Neural progenitor cell (in vitro differentiated cells): ENCODE measurements at regions not wholly inside any gene's neighbourhood (a gene's known extent, or its start where the extent isn't known, plus 50 kb on each side); places are given as distances from the start of the nearest gene placed in this dataset.

Experiments
- DNase-seq: peaks from one replicate; pipeline ENCODE4 v3.0.0-alpha.2; 2016; ENCODE audit warnings: low spot score
- H2AFZ ChIP-seq: fragments of 200-600 bp; sonication (generic); replicated peaks from 2 replicates; pipeline ENCODE4 v1.6.1; 2016; ENCODE audit warnings: antibody characterized with exemption
- H3F3A ChIP-seq: fragments of 200-600 bp; sonication (generic); 2 replicates; pipeline ENCODE4 v1.6.1; 2016; ENCODE audit warnings: antibody characterized with exemption, low read depth
- H3K27ac ChIP-seq: fragments of 200-600 bp; sonication (generic); 2 replicates; pipeline ENCODE4 v1.5.1; 2016; ENCODE audit warnings: mild to moderate bottlenecking
- H3K27me3 ChIP-seq: fragments of 200-600 bp; sonication (generic); 2 replicates; pipeline ENCODE4 v1.6.1; 2016; ENCODE audit warnings: mild to moderate bottlenecking, moderate library complexity
- H3K36me3 ChIP-seq: fragments of 200-600 bp; sonication (generic); 2 replicates; pipeline ENCODE4 v1.5.1; 2016
- H3K4me1 ChIP-seq: fragments of 200-600 bp; sonication (generic); 2 replicates; pipeline ENCODE4 v1.6.1; 2016; ENCODE audit warnings: mixed run types
- H3K4me2 ChIP-seq: fragments of 200-600 bp; sonication (generic); 2 replicates; pipeline ENCODE4 v1.6.1; 2016
- H3K4me3 ChIP-seq: fragments of 200-600 bp; sonication (generic); 2 replicates; pipeline ENCODE4 v1.5.1; 2016
- H3K79me2 ChIP-seq: fragments of 200-600 bp; sonication (generic); 2 replicates; pipeline ENCODE4 v1.6.1; 2016; ENCODE audit warnings: low read depth
- H3K9ac ChIP-seq: fragments of 200-600 bp; sonication (generic); 2 replicates; pipeline ENCODE4 v1.6.1; 2016
- H3K9me3 ChIP-seq: fragments of 200-600 bp; sonication (generic); 2 replicates; pipeline ENCODE4 v1.5.1; 2016; ENCODE audit warnings: low read depth
- H4K20me1 ChIP-seq: fragments of 200-600 bp; sonication (generic); 2 replicates; pipeline ENCODE4 v1.6.1; 2016; ENCODE audit warnings: low read depth
- H3K27ac Mint-ChIP-seq: 3 replicates; pipeline ENCODE4 v1.8.0; 2021; ENCODE audit warnings: mixed read lengths
- H3K27me3 Mint-ChIP-seq: 2 replicates; pipeline ENCODE4 v1.8.0; 2022; ENCODE audit warnings: low read depth, mild to moderate bottlenecking, inconsistent platforms, moderate library complexity, mixed read lengths; ENCODE audit not compliant: insufficient read depth
- H3K36me3 Mint-ChIP-seq: 3 replicates; pipeline ENCODE4 v1.8.0; 2021; ENCODE audit warnings: mixed read lengths
- H3K4me1 Mint-ChIP-seq: 3 replicates; pipeline ENCODE4 v1.8.0; 2021; ENCODE audit warnings: mixed read lengths
- H3K4me3 Mint-ChIP-seq: 3 replicates; pipeline ENCODE4 v1.8.0; 2021; ENCODE audit warnings: mild to moderate bottlenecking, moderate library complexity, mixed read lengths
- H3K9me3 Mint-ChIP-seq: 3 replicates; pipeline ENCODE4 v1.8.0; 2020; ENCODE audit warnings: mixed read lengths
- EZH2 ChIP-seq: fragments of 200-600 bp; sonication (generic); IDR thresholded peaks from 2 replicates; pipeline ENCODE4 v1.6.1; 2017; ENCODE audit warnings: antibody characterized with exemption, mild to moderate bottlenecking, moderate library complexity
- EZH2phosphoT487 ChIP-seq: fragments of 200-600 bp; sonication (generic); IDR thresholded peaks from 2 replicates; pipeline ENCODE4 v1.6.1; 2017; ENCODE audit warnings: antibody characterized with exemption
- TF ChIP-seq, protein P1 (sequence below): fragments of 200-600 bp; sonication (generic); IDR thresholded peaks from 2 replicates; pipeline ENCODE4 v1.5.1; 2017; ENCODE audit warnings: antibody characterized with exemption, mild to moderate bottlenecking

GRCh38 chr22:47772864-47773263 is 1010.4 kb downstream of the TBC1D22A start:
- H3K4me1 Mint-ChIP-seq = peaks cover 10% of the 10 kb centered on the region
- H3K27ac Mint-ChIP-seq = no peak overlapping the region
- no peaks in the 10 kb centered on the region for H3K27me3 ChIP-seq
- H3K4me3 Mint-ChIP-seq = no peak overlapping the region
- no peak overlapping the region for H2AFZ ChIP-seq
- H3K9me3 ChIP-seq = no peaks in the 10 kb centered on the region
- H3K27ac ChIP-seq = no peak overlapping the region
- H3K79me2 ChIP-seq = no peaks in the 10 kb centered on the region
- no peak for TF ChIP-seq EZH2phosphoT487
- TF ChIP-seq, protein P1, sequence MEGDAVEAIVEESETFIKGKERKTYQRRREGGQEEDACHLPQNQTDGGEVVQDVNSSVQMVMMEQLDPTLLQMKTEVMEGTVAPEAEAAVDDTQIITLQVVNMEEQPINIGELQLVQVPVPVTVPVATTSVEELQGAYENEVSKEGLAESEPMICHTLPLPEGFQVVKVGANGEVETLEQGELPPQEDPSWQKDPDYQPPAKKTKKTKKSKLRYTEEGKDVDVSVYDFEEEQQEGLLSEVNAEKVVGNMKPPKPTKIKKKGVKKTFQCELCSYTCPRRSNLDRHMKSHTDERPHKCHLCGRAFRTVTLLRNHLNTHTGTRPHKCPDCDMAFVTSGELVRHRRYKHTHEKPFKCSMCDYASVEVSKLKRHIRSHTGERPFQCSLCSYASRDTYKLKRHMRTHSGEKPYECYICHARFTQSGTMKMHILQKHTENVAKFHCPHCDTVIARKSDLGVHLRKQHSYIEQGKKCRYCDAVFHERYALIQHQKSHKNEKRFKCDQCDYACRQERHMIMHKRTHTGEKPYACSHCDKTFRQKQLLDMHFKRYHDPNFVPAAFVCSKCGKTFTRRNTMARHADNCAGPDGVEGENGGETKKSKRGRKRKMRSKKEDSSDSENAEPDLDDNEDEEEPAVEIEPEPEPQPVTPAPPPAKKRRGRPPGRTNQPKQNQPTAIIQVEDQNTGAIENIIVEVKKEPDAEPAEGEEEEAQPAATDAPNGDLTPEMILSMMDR = no peak
- TF ChIP-seq EZH2 = no peak
- H3K4me3 ChIP-seq = no peak overlapping the region
- H3F3A ChIP-seq = no peaks in the 10 kb centered on the region
- no peaks in the 10 kb centered on the region for H3K36me3 Mint-ChIP-seq
- no peaks in the 10 kb centered on the region for H3K36me3 ChIP-seq
- no peak overlapping the region for H3K9ac ChIP-seq
- no peaks in the 10 kb centered on the region for H3K4me1 ChIP-seq
- DNase-seq = no peak
- H4K20me1 ChIP-seq = no peaks in the 10 kb centered on the region
- H3K27me3 Mint-ChIP-seq = peaks cover 6% of the 10 kb centered on the region
- no peak overlapping the region for H3K4me2 ChIP-seq
- H3K9me3 Mint-ChIP-seq = no peaks in the 10 kb centered on the region

DNA sequence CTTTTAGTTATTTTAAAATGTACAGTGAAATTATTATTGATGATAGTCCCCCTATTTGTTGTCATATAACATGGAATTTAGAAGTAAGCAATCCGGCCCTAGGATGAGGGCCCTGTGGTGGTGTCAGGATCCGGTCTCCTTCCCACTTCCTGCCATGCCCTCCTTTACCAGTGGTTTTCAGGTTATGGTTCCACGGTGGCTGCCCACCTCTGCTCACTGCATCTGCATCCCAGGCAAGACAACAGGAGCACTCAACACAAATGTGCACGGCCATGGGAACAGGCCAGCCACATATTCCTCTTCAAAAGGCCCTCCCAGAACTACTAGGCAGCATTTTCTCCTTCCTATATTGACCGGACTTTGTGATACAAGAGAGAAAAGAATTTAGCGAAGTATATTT is 1007.2 kb downstream of the TBC1D22A start:
- H3K4me3 Mint-ChIP-seq = no peak overlapping the region
- no peaks in the 10 kb centered on the region for H3K79me2 ChIP-seq
- no peaks in the 10 kb centered on the region for H3K36me3 Mint-ChIP-seq
- H3K4me3 ChIP-seq = no peak overlapping the region
- H3K9me3 ChIP-seq = no peaks in the 10 kb centered on the region
- no peak overlapping the region for H3K9ac ChIP-seq
- no peaks in the 10 kb centered on the region for H3K36me3 ChIP-seq
- H3K27ac ChIP-seq = no peak overlapping the region
- H3K4me2 ChIP-seq = no peak overlapping the region
- H3K4me1 Mint-ChIP-seq = peaks cover 12% of the 10 kb centered on the region
- no peaks in the 10 kb centered on the region for H3K27me3 ChIP-seq
- no peak overlapping the region for H3K27ac Mint-ChIP-seq
- H3K9me3 Mint-ChIP-seq = no peaks in the 10 kb centered on the region
- H2AFZ ChIP-seq = no peak overlapping the region
- H3K27me3 Mint-ChIP-seq = peaks cover 4% of the 10 kb centered on the region
- TF ChIP-seq EZH2 (no peak), EZH2phosphoT487 (no peak)
- TF ChIP-seq, protein P1 = no peak
- H3K4me1 ChIP-seq = no peaks in the 10 kb centered on the region
- no peaks in the 10 kb centered on the region for H3F3A ChIP-seq
- no peaks in the 10 kb centered on the region for H4K20me1 ChIP-seq
- DNase-seq = no peak

DNA sequence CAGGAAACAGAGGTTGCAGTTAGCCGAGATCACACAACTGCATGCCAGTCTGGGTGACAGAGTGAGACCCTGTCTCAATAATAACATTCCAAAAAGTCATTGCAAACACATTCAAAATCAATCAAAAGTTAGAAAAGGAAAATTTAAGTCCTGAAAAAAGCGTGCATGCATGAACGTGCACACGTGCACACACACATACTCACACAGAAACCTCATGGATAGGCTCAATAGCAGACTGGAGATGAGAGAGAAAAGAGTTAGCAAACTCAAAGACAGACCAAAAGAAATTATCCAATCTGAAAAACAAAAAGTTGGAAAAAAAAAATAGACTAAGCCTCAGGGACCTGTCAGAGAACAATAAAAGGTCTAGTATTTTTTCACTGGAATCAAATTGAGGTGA is 1005.6 kb downstream of the TBC1D22A start:
- H3K4me1 Mint-ChIP-seq = peaks cover 12% of the 10 kb centered on the region
- peaks cover 2% of the 10 kb centered on the region for H3K9me3 Mint-ChIP-seq
- TF ChIP-seq EZH2phosphoT487 (no peak), EZH2 (no peak)
- TF ChIP-seq, protein P1 = no peak
- no peak overlapping the region for H3K27ac ChIP-seq
- no peak overlapping the region for H3K27ac Mint-ChIP-seq
- no peak overlapping the region for H3K4me3 ChIP-seq
- no peak overlapping the region for H3K9ac ChIP-seq
- no peaks in the 10 kb centered on the region for H4K20me1 ChIP-seq
- no peak overlapping the region for H2AFZ ChIP-seq
- no peaks in the 10 kb centered on the region for H3K79me2 ChIP-seq
- no peak overlapping the region for H3K4me3 Mint-ChIP-seq
- H3K9me3 ChIP-seq = no peaks in the 10 kb centered on the region
- no peaks in the 10 kb centered on the region for H3K36me3 ChIP-seq
- DNase-seq = no peak
- no peaks in the 10 kb centered on the region for H3K4me1 ChIP-seq
- no peak overlapping the region for H3K4me2 ChIP-seq
- no peaks in the 10 kb centered on the region for H3K36me3 Mint-ChIP-seq
- no peaks in the 10 kb centered on the region for H3K27me3 ChIP-seq
- H3F3A ChIP-seq = no peaks in the 10 kb centered on the region
- H3K27me3 Mint-ChIP-seq = peaks cover 8% of the 10 kb centered on the region
